ENCODE measurements at regions not wholly inside any gene's neighbourhood (a gene's known extent, or its start where the extent isn't known, plus 50 kb on each side); places are given as distances from the start of the nearest gene placed in this dataset.

DNA sequence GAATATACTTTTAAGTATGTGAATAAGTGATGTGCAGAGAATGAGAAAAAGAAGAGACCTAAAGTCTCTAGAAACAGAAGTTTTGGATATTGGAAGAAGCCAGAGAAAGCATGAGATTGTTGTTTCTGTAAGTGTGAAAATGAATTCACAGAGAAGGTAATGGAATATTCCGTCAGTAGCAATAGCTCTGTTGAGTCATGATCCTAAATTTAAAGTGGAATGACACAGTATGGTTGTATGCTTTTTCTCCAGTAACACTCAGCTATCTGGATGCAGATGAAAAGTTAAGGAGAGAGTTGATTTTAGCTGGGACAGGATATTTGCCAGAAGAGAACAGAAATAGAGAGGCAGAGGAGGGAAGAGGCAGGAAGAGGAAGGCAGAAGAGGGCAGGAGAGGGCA, 1166.3 kb downstream of the GALC start:
- TF ChIP-seq, protein P1, sequence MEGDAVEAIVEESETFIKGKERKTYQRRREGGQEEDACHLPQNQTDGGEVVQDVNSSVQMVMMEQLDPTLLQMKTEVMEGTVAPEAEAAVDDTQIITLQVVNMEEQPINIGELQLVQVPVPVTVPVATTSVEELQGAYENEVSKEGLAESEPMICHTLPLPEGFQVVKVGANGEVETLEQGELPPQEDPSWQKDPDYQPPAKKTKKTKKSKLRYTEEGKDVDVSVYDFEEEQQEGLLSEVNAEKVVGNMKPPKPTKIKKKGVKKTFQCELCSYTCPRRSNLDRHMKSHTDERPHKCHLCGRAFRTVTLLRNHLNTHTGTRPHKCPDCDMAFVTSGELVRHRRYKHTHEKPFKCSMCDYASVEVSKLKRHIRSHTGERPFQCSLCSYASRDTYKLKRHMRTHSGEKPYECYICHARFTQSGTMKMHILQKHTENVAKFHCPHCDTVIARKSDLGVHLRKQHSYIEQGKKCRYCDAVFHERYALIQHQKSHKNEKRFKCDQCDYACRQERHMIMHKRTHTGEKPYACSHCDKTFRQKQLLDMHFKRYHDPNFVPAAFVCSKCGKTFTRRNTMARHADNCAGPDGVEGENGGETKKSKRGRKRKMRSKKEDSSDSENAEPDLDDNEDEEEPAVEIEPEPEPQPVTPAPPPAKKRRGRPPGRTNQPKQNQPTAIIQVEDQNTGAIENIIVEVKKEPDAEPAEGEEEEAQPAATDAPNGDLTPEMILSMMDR (IDR thresholded peaks at IDR 0.05; ENCODE audit: poor library complexity) = no peak
- no peak for TF ChIP-seq EZH2 (IDR thresholded peaks at IDR 0.05; ENCODE audit: borderline replicate concordance)

Data from hepatocyte (in vitro differentiated cells).